ENCODE measurements at regions not wholly inside any gene's neighbourhood (a gene's known extent, or its start where the extent isn't known, plus 50 kb on each side); places are given as distances from the start of the nearest gene placed in this dataset.
A peak's percentile ranks its signal among the peaks of the same experiment; 100 is the strongest.
"Not testable (repeated sequence)": the region's sequence is repeated elsewhere in the genome, so short reads cannot be mapped to it uniquely, and the experiment has no call there.

DNA sequence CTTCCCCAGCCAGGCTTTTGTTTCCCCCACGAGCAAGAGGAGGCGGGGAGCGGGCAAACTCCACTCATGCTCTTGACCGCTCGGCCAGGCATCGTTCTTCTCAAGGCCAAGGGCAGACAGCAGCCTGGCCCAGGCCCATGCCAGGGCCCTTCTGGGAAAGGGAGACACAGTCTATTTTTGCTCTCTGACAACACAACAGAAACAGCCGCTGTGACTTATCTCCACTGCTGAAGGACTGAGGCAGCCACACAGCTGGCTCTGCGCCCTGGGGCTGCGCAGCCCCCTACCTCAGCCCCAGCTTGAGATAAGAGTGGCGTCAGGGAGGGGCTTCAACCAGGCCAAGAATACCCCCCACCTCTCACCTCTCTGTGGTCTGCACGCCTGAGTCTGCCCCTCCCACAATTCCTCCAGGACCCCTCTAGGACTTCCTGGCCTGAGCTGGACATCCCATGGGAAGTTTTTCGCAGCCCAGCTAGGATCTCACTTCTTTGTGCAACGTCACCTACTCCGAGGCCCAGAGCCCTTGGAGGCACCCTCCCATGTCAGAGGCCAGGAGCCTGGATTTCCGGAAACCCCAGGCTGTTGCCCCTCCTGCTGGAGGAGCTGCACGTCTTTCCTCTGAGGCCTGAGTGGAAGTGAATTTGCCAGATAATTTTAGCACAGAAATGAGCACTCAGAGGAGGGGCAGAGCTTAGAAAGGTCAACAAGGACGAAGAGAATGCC lies 118.9 kb upstream of the OTOS start:
- Histone ChIP-seq H3K27ac (peak overlapping the region; percentile 86 to 98 (median 96)), H3K4me3 (no peak overlapping the region), H3K4me1 (peaks cover 54 to 56% of the 10 kb centered on the region in 2 donors), H3K27me3 (no peaks in the 10 kb centered on the region), H3K36me3 (no peaks in the 10 kb centered on the region), H3K9me3 (no peaks in the 10 kb centered on the region)
- TF ChIP-seq CTCF (IDR thresholded peaks at IDR 0.05 in 4 of 5, conservative IDR thresholded peaks at IDR 0.05 in 1 of 5) (peak in 1 of 5 experiments; percentile 5), POLR2A (IDR thresholded peaks at IDR 0.05) (peak in 1 of 2 donors; percentile 25)
- in situ Hi-C loops (cut with MboI; ENCODE audit: low sequenced_read_pairs in 4 of 4): no loop called here
- intact Hi-C loops (cut with DNase I; ENCODE audit: low total_unique reads): loop anchor here (10.0 kb wide), 1 partner anchor 945 kb away; no protein-coding TSS in a partner anchor
- DNase-seq (peak; percentile 84 to 95), ATAC-seq (peak; percentile 83 to 85)

DNA sequence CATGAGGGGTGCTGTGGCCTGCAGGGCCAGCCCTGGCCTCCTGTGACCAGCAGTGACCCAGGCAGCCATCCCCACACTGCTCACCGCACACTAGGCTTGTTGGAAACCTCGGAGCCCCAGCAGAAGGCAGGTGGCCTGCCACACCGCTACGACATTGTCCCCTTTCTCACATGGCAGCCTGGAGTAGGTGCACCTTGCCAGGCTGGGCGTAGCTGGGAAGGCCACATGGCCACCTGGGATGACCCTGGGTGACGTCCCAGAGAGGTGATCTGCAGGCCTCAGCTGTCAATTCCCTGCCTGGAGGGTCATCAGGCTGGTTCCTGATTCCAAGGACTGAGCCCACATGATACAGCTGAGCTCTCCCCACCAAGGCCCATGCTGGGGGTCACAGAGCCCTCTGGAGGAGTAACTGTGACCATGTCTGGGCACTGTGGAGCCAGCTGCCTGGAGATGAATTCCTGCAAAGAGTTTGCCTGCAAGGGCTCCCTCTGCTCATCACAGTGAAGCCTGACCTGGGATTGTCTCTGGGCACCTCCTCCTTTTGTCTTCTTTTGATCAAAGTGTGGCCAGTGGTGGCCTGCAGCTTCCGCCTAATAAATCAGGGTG lies 119.6 kb upstream of the OTOS start:
- Histone ChIP-seq H3K4me1 (peaks cover 47 to 56% of the 10 kb centered on the region in 2 donors), H3K27ac (peak overlapping the region; percentile 86 to 98 (median 96)), H3K9me3 (no peaks in the 10 kb centered on the region), H3K36me3 (no peaks in the 10 kb centered on the region), H3K4me3 (no peak overlapping the region), H3K27me3 (no peaks in the 10 kb centered on the region)
- TF ChIP-seq POLR2A (IDR thresholded peaks at IDR 0.05) (no peak), CTCF (IDR thresholded peaks at IDR 0.05 in 4 of 5, conservative IDR thresholded peaks at IDR 0.05 in 1 of 5) (no peak)
- in situ Hi-C loops (cut with MboI; ENCODE audit: low sequenced_read_pairs in 4 of 4) (no loop called here), intact Hi-C loops (cut with DNase I; ENCODE audit: low total_unique reads) (loop anchor here (1.0 to 10.0 kb wide), 3 partner anchors 27 to 945 kb away; no protein-coding TSS in a partner anchor)
- peak; percentile 62 to 86 for DNase-seq
- ATAC-seq: peak; percentile 39 to 62

DNA sequence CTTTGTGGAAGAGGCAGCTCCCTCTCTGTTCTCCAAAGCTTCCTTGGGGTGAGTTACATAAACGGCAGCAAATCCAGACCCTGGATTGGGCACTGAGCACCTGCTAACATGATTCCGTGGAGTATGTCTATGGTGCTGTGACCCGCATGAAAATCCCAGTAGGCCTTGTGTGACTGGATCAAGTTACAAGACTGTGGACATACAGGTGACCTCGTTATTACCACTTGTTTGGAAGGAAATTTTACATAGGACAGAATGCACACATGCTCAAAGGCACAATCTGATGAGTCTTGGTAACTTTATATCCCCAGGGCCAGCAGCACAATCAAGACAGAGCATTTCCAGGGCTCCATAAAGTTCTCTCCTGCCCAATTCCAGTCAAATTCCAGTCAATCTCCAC lies 120.2 kb upstream of the OTOS start:
- H3K27ac ChIP-seq: peak overlapping the region; percentile 86 to 98 (median 96)
- H3K27me3 ChIP-seq: no peaks in the 10 kb centered on the region
- no peak for TF ChIP-seq CTCF (IDR thresholded peaks at IDR 0.05 in 4 of 5, conservative IDR thresholded peaks at IDR 0.05 in 1 of 5)
- no peak for TF ChIP-seq POLR2A (IDR thresholded peaks at IDR 0.05)
- no peak overlapping the region for H3K4me3 ChIP-seq
- ATAC-seq (peak; percentile 23 to 79), DNase-seq (peak in 1 of 2 donors; percentile 60)
- in situ Hi-C loops (cut with MboI; ENCODE audit: low sequenced_read_pairs in 4 of 4): no loop called here
- H3K36me3 ChIP-seq: no peaks in the 10 kb centered on the region
- intact Hi-C loops (cut with DNase I; ENCODE audit: low total_unique reads): loop anchor here (1.0 to 2.0 kb wide), 2 partner anchors 27 to 108 kb away; no protein-coding TSS in a partner anchor
- H3K4me1 ChIP-seq: peaks cover 41 to 51% of the 10 kb centered on the region in 2 donors
- no peaks in the 10 kb centered on the region for H3K9me3 ChIP-seq

DNA sequence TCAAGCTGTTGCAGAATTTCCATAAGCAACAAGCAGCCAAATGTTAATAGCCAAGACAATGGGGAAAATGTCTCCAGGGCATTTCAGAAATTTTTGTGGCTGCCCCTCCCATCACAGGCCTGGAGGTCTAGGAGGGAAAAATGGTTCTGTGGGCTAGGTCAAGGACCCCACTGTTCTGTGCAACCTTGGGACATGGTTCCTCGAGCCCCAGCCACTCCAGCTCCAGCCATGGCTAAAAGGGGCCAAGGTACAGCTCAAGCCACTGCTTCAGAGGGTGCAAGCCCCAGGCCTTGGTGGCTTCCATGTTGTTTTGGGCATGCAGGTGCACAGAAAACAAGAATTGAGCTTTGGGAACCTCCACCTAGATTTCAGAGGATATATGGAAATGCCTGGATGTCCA lies 122.1 kb upstream of the OTOS start:
- DNase-seq; H3K27ac ChIP-seq; intact Hi-C loops (cut with DNase I; ENCODE audit: low total_unique reads); H3K9me3 ChIP-seq; in situ Hi-C loops (cut with MboI; ENCODE audit: low sequenced_read_pairs in 4 of 4); H3K27me3 ChIP-seq; H3K36me3 ChIP-seq; H3K4me3 ChIP-seq; ATAC-seq: not testable (repeated sequence)
- peaks cover 30 to 43% of the 10 kb centered on the region in 2 donors for H3K4me1 ChIP-seq

- peak; percentile 41 to 45 for ATAC-seq
- peak overlapping the region in 1 of 4 donors; percentile 16 for H3K27ac ChIP-seq
- in situ Hi-C loops (cut with MboI; ENCODE audit: low sequenced_read_pairs in 4 of 4): no loop called here
- DNase-seq: no peak
- peaks cover 0 to 4% (median 0%) of the 10 kb centered on the region in 3 donors for H3K9me3 ChIP-seq
- TF ChIP-seq CTCF (IDR thresholded peaks at IDR 0.05 in 4 of 5, conservative IDR thresholded peaks at IDR 0.05 in 1 of 5) (no peak), POLR2A (IDR thresholded peaks at IDR 0.05) (no peak)
- H3K4me1 ChIP-seq: peaks cover 0 to 11% of the 10 kb centered on the region in 2 donors
- no peaks in the 10 kb centered on the region for H3K27me3 ChIP-seq
- intact Hi-C loops (cut with DNase I; ENCODE audit: low total_unique reads): no loop called here
- H3K4me3 ChIP-seq: no peak overlapping the region
- H3K36me3 ChIP-seq: no peaks in the 10 kb centered on the region
These were observed 128.9 kb upstream of the OTOS start for GRCh38 chr2:240269380-240269779.

All from gastrocnemius medialis (tissue), 4 donors.